Lung (tissue), 11 donors: ENCODE measurements at regions not wholly inside any gene's neighbourhood (a gene's known extent, or its start where the extent isn't known, plus 50 kb on each side); places are given as distances from the start of the nearest gene placed in this dataset.

Experiments used
- ATAC-seq: fragments of 200-7000 bp; cut with Tn5 transposase; one replicate; pipeline ENCODE4 v1.9.1; 2020; ENCODE audit warnings: moderate number of reproducible peaks; ENCODE audit not compliant: insufficient read depth, low FRiP score
- DNase-seq, 3 donors: peaks; one replicate each; pipeline ENCODE4 v3.0.0-alpha.2; 2013 to 2017
- H3K27ac ChIP-seq, 2 donors: one replicate each; pipeline ENCODE4 v1.5.1; 2013; ENCODE audit warnings: mild to moderate bottlenecking in 2 of 2, moderate library complexity in 2 of 2, control low read depth in 1 of 2, inconsistent platforms in 1 of 2, low read depth in 1 of 2, low read length in 1 of 2
- H3K27me3 ChIP-seq, 3 donors: one replicate each; pipeline ENCODE4 v1.5.1; 2013; ENCODE audit warnings: low read length in 2 of 3; ENCODE audit not compliant: control insufficient read depth in 3 of 3, insufficient read depth in 3 of 3
- H3K36me3 ChIP-seq, 4 donors: one replicate each; pipeline ENCODE4 v1.5.1; 2013; ENCODE audit warnings: low read length in 4 of 4, mild to moderate bottlenecking in 1 of 4, moderate library complexity in 1 of 4; ENCODE audit not compliant: control insufficient read depth in 4 of 4, insufficient read depth in 4 of 4
- H3K4me1 ChIP-seq, 5 donors: one replicate each; pipeline ENCODE4 v1.5.1; 2013; ENCODE audit warnings: low read length in 5 of 5, mild to moderate bottlenecking in 2 of 5, moderate library complexity in 1 of 5; ENCODE audit not compliant: control insufficient read depth in 5 of 5, insufficient read depth in 5 of 5
- H3K4me3 ChIP-seq: one replicate; pipeline ENCODE4 v1.5.1; 2013; ENCODE audit warnings: mild to moderate bottlenecking, control low read depth, moderate library complexity
- H3K9ac ChIP-seq, 2 donors: one replicate each; pipeline ENCODE4 v1.5.1; 2013; ENCODE audit warnings: low read length in 2 of 2, control low read depth in 1 of 2; ENCODE audit not compliant: insufficient read depth in 1 of 2
- H3K9me3 ChIP-seq, 4 donors: one replicate each; pipeline ENCODE4 v1.5.1; 2013; ENCODE audit warnings: low read length in 3 of 4, mild to moderate bottlenecking in 1 of 4, moderate library complexity in 1 of 4; ENCODE audit not compliant: control insufficient read depth in 4 of 4, insufficient read depth in 3 of 4
- CTCF ChIP-seq: IDR thresholded peaks from 2 replicates; pipeline ENCODE4 v1.5.1; 2012; ENCODE audit warnings: mild to moderate bottlenecking; ENCODE audit errors: control extremely low read depth, extremely low read depth
- WGBS, 2 donors: extraction: QIAGEN DNeasy Blood & Tissue Kit; methylation state at CpG; one replicate each; pipeline ENCODE4 v1.1.7; 2013; 5-methylcytosine and 5-hydroxymethylcytosine counted together
- donor health status: control.
- donor health status: control.
- donor health status: Bipolar disorder and iron deficiency.
- donor health status: healthy.
- donor health status: DM: yes; HTN: yes; CAD: no.

GRCh38 chr15:47326410-47327333 lies 390.6 kb upstream of the SEMA6D start:
- ATAC-seq = no peak
- Histone ChIP-seq H3K4me1 (peaks cover 0 to 17% (median 0%) of the 10 kb centered on the region in 5 donors), H3K9me3 (no peaks in the 10 kb centered on the region), H3K36me3 (no peaks in the 10 kb centered on the region), H3K27me3 (no peaks in the 10 kb centered on the region), H3K27ac (no peak overlapping the region), H3K4me3 (no peak overlapping the region), H3K9ac (no peak overlapping the region)
- 63% methylated on average over 5 of the region's 5 CpGs for WGBS, 2 donors
- TF ChIP-seq CTCF = no peak
- DNase-seq = peak in 2 of 3 donors; percentile 22 to 44

GRCh38 chr15:47331829-47332393 lies 385.4 kb upstream of the SEMA6D start:
- H3K36me3 ChIP-seq = no peaks in the 10 kb centered on the region
- 40 to 65% methylated on average over 6 of the region's 6 CpGs for WGBS, 2 donors
- DNase-seq (peak; percentile 73 to 98 (median 97)), ATAC-seq (peak; percentile 68)
- H3K4me1 ChIP-seq = peaks cover 0 to 27% (median 0%) of the 10 kb centered on the region in 5 donors
- H3K27me3 ChIP-seq = no peaks in the 10 kb centered on the region
- H3K9me3 ChIP-seq = peaks cover 0 to 2% (median 0%) of the 10 kb centered on the region in 4 donors
- H3K4me3 ChIP-seq = no peak overlapping the region
- H3K9ac ChIP-seq = peak overlapping the region in 1 of 2 donors; percentile 4
- no peak overlapping the region for H3K27ac ChIP-seq
- TF ChIP-seq CTCF = no peak

GRCh38 chr15:47332481-47332880 lies 384.8 kb upstream of the SEMA6D start:
- H3K4me1 ChIP-seq = peaks cover 0 to 26% (median 0%) of the 10 kb centered on the region in 5 donors
- H3K27me3 ChIP-seq = no peaks in the 10 kb centered on the region
- H3K9ac ChIP-seq = peak overlapping the region in 1 of 2 donors; percentile 4
- H3K4me3 ChIP-seq = no peak overlapping the region
- no peaks in the 10 kb centered on the region for H3K36me3 ChIP-seq
- peak overlapping the region in 1 of 2 donors; percentile 39 for H3K27ac ChIP-seq
- no peak for ATAC-seq
- WGBS, 2 donors = 41 to 66% methylated on average over 2 of the region's 2 CpGs
- DNase-seq = no peak
- no peak for TF ChIP-seq CTCF
- H3K9me3 ChIP-seq = peaks cover 0 to 2% (median 0%) of the 10 kb centered on the region in 4 donors
